ENCODE measurements at regions not wholly inside any gene's neighbourhood (a gene's known extent, or its start where the extent isn't known, plus 50 kb on each side); places are given as distances from the start of the nearest gene placed in this dataset.

GRCh38 chr10:91022390-91022789, 101.5 kb upstream of the ANKRD1 start:
- Histone ChIP-seq H2AFZ (ENCODE audit: insufficient read depth, low read depth, low read length, poor library complexity, severe bottlenecking) (no peak overlapping the region), H3K27me3 (replicated peaks in 1 of 4; ENCODE audit: control extremely low read depth in 1 of 4, control insufficient read depth in 3 of 4, insufficient read depth in 4 of 4, low read length in 3 of 4) (no peaks in the 10 kb centered on the region), H4K20me1 (ENCODE audit: control insufficient read depth, insufficient read depth, low read length, poor library complexity, severe bottlenecking) (no peaks in the 10 kb centered on the region), H3K9ac (ENCODE audit: low read length) (no peak overlapping the region), H3K36me3 (replicated peaks in 1 of 2; ENCODE audit: control extremely low read depth in 1 of 2, control insufficient read depth in 1 of 2, extremely low read depth in 1 of 2, insufficient read depth in 2 of 2, low read length in 1 of 2) (no peaks in the 10 kb centered on the region), H3K4me2 (replicated peaks; ENCODE audit: low read depth, low read length, poor library complexity, severe bottlenecking) (no peak overlapping the region), H3K79me2 (ENCODE audit: control insufficient read depth, insufficient read depth, low read length) (no peaks in the 10 kb centered on the region), H3K4me3 (ENCODE audit: control extremely low read depth in 1 of 5, extremely low read depth in 1 of 5, insufficient read depth in 1 of 5, low read depth in 2 of 5, low read length in 4 of 5) (no peak overlapping the region), H3K27ac (ENCODE audit: low read length in 2 of 2) (no peak overlapping the region), H3K9me3 (ENCODE audit: control extremely low read depth in 1 of 3, control insufficient read depth in 2 of 3, insufficient read depth in 1 of 3, low read length in 2 of 3) (no peaks in the 10 kb centered on the region), H3K4me1 (ENCODE audit: control insufficient read depth in 2 of 2, insufficient read depth in 2 of 2, low read length in 2 of 2) (no peaks in the 10 kb centered on the region)
- ChIA-PET CTCF (no interaction called here), POLR2A (no interaction called here)
- intact Hi-C loops (cut with micrococcal nuclease), result no loop called here
- Mint-ChIP-seq H3K27me3 (peaks cover 14% of the 10 kb centered on the region), H3K4me3 (no peak overlapping the region), H3K4me1 (peaks cover 3% of the 10 kb centered on the region), H3K27ac (no peak overlapping the region), H3K9me3 (ENCODE audit: insufficient read depth) (no peaks in the 10 kb centered on the region)
- no peak for TF ChIP-seq EZH2 (IDR thresholded peaks at IDR 0.05; ENCODE audit: borderline replicate concordance, insufficient read depth, low read depth, low read length, poor library complexity, severe bottlenecking)
- TF ChIP-seq CTCF (IDR thresholded peaks at IDR 0.05), result no peak
- WGBS (ENCODE audit: insufficient coverage), result 100% methylated on average over 2 of the region's 2 CpGs
- DNase-seq, result no peak
- ATAC-seq (ENCODE audit: low read depth), result no peak

- TF ChIP-seq CTCF (IDR thresholded peaks at IDR 0.05) (no peak), EZH2 (IDR thresholded peaks at IDR 0.05; ENCODE audit: borderline replicate concordance, insufficient read depth, low read depth, low read length, poor library complexity, severe bottlenecking) (no peak)
- Histone ChIP-seq H3K4me3 (ENCODE audit: control extremely low read depth in 1 of 5, extremely low read depth in 1 of 5, insufficient read depth in 1 of 5, low read depth in 2 of 5, low read length in 4 of 5) (no peak overlapping the region), H4K20me1 (ENCODE audit: control insufficient read depth, insufficient read depth, low read length, poor library complexity, severe bottlenecking) (no peaks in the 10 kb centered on the region), H3K27me3 (replicated peaks in 1 of 4; ENCODE audit: control extremely low read depth in 1 of 4, control insufficient read depth in 3 of 4, insufficient read depth in 4 of 4, low read length in 3 of 4) (no peaks in the 10 kb centered on the region), H3K79me2 (ENCODE audit: control insufficient read depth, insufficient read depth, low read length) (no peaks in the 10 kb centered on the region), H3K27ac (ENCODE audit: low read length in 2 of 2) (no peak overlapping the region), H3K4me1 (ENCODE audit: control insufficient read depth in 2 of 2, insufficient read depth in 2 of 2, low read length in 2 of 2) (no peaks in the 10 kb centered on the region), H3K36me3 (replicated peaks in 1 of 2; ENCODE audit: control extremely low read depth in 1 of 2, control insufficient read depth in 1 of 2, extremely low read depth in 1 of 2, insufficient read depth in 2 of 2, low read length in 1 of 2) (no peaks in the 10 kb centered on the region), H3K9ac (ENCODE audit: low read length) (no peak overlapping the region), H3K4me2 (replicated peaks; ENCODE audit: low read depth, low read length, poor library complexity, severe bottlenecking) (no peak overlapping the region), H2AFZ (ENCODE audit: insufficient read depth, low read depth, low read length, poor library complexity, severe bottlenecking) (no peak overlapping the region), H3K9me3 (ENCODE audit: control extremely low read depth in 1 of 3, control insufficient read depth in 2 of 3, insufficient read depth in 1 of 3, low read length in 2 of 3) (no peaks in the 10 kb centered on the region)
- DNase-seq (no peak), ATAC-seq (ENCODE audit: low read depth) (no peak)
- Mint-ChIP-seq H3K27ac (no peak overlapping the region), H3K4me3 (no peak overlapping the region), H3K4me1 (peaks cover 3% of the 10 kb centered on the region), H3K9me3 (ENCODE audit: insufficient read depth) (no peaks in the 10 kb centered on the region), H3K27me3 (peaks cover 14% of the 10 kb centered on the region)
- POLR2A ChIA-PET, result no interaction called here
- CTCF ChIA-PET, result no interaction called here
- intact Hi-C loops (cut with micrococcal nuclease), result no loop called here
- 89% methylated on average over 5 of the region's 6 CpGs for WGBS (ENCODE audit: insufficient coverage)
Measured at GRCh38 chr10:91022924-91023699, 102.2 kb upstream of the ANKRD1 start.

Data from B cell (primary cell).